ENCODE measurements at regions not wholly inside any gene's neighbourhood (a gene's known extent, or its start where the extent isn't known, plus 50 kb on each side); places are given as distances from the start of the nearest gene placed in this dataset.

DNA sequence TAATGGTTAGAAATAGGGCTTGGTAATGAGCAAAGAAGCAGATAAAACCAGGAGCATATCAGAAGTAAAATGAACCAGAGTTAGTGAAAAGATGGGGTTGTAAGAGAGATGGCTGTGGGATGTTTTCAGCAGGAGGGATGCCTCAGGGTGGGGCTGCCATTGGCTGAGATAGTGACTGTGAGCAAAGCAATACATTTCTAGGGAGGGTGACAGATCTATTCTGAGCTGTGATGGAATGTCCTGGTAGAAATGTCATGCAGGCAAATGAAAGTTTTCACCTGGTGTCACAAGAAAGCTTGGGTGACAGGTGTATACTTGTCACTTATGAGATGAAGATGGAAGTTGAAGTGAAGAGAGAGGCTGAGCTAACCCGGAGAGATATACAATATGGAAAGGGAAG is 435.9 kb downstream of the TNS3 start:
- TF ChIP-seq FOXM1 (IDR thresholded peaks at IDR 0.05; ENCODE audit: borderline replicate concordance) (no peak), ARNT (IDR thresholded peaks at IDR 0.05) (no peak), FOXK2 (IDR thresholded peaks at IDR 0.05) (no peak), NFRKB (IDR thresholded peaks at IDR 0.05) (no peak)

Measured in HEK293T (cell line).